GM12878 (cell line): ENCODE measurements at regions not wholly inside any gene's neighbourhood (a gene's known extent, or its start where the extent isn't known, plus 50 kb on each side); places are given as distances from the start of the nearest gene placed in this dataset.

ENCODE experiments used
- ATAC-seq: fragments of 200-7000 bp; cut with Tn5 transposase; 3 replicates; pipeline ENCODE4 v1.9.1; 2020; ENCODE audit warnings: mild to moderate bottlenecking, moderate library complexity
- BruUV-seq: library from RNA; stranded (reverse); fragments of 400-500 nt; replicated peaks from 2 replicates; lab custom pipeline; 2021; lab: Mats Ljungman, UMichigan
- CTCF ChIA-PET: fragments of 300-600 bp; sonication (Branson Sonifier 250); formaldehyde crosslinking; extraction: SDS; loops from one replicate; lab custom pipeline; 2021; ENCODE audit warnings: inconsistent platforms; lab: Yijun Ruan, JAX
- POLR2A ChIA-PET: fragments of 350-600 bp; formaldehyde crosslinking; extraction: SDS; loops from one replicate; lab custom pipeline; 2021; ENCODE audit warnings: inconsistent platforms; lab: Charles Lee
- RAD21 ChIA-PET: fragments of 300-600 bp; sonication (Branson Sonifier 250); formaldehyde crosslinking; loops from one replicate; lab custom pipeline; 2023; ENCODE audit warnings: antibody characterized with exemption; ENCODE audit not compliant: unreplicated experiment; lab: Charles Lee
- SMC1A ChIA-PET: fragments of 300-600 bp; sonication (Branson Sonifier 250); formaldehyde crosslinking; loops from one replicate; lab custom pipeline; 2023; ENCODE audit not compliant: unreplicated experiment, uncharacterized antibody; lab: Charles Lee
- DNase-seq: peaks from one replicate; pipeline ENCODE4 v3.0.0-alpha.2; 2011; ENCODE audit warnings: low read depth, low spot score
- FAIRE-seq: peaks from 3 replicates; lab custom pipeline; 2011; peaks lifted over from hg19 to GRCh38; lab: Jason Lieb, UNC
- H2AFZ ChIP-seq: 2 replicates; pipeline ENCODE4 v1.6.0; 2011; ENCODE audit warnings: low read depth, low read length, control low read depth; ENCODE audit not compliant: control insufficient read depth
- H3K27ac ChIP-seq: 2 replicates; pipeline ENCODE4 v1.5.1; 2011; ENCODE audit warnings: control low read depth; ENCODE audit not compliant: control insufficient read depth, insufficient read depth
- H3K27me3 ChIP-seq, 2 experiments: replicated peaks in 1 of 2; 2 replicates each; pipeline versions ENCODE4 v1.6.0 to v1.6.1; 2011; ENCODE audit warnings: low read length in 1 of 2; ENCODE audit not compliant: control insufficient read depth in 2 of 2, insufficient read depth in 2 of 2
- H3K36me3 ChIP-seq, 2 experiments: 2 replicates each; pipeline ENCODE4 v1.5.1; 2011; ENCODE audit warnings: low read length in 1 of 2; ENCODE audit not compliant: control insufficient read depth in 2 of 2, insufficient read depth in 2 of 2
- H3K4me1 ChIP-seq: 2 replicates; pipeline ENCODE4 v1.6.1; 2011; ENCODE audit warnings: mild to moderate bottlenecking, low read length, moderate library complexity, mixed read lengths; ENCODE audit not compliant: control insufficient read depth, insufficient read depth
- H3K4me2 ChIP-seq: 2 replicates; pipeline ENCODE4 v1.6.0; 2011; ENCODE audit warnings: control low read depth; ENCODE audit not compliant: control insufficient read depth, insufficient read depth
- H3K4me3 ChIP-seq: fragments of 200-600 bp; sonication (generic); 2 replicates; pipeline ENCODE4 v1.5.1; 2016
- H3K79me2 ChIP-seq: 2 replicates; pipeline ENCODE4 v1.6.0; 2011; ENCODE audit warnings: low read length; ENCODE audit not compliant: control insufficient read depth, insufficient read depth
- H3K9ac ChIP-seq: 2 replicates; pipeline ENCODE4 v1.8.0; 2011; ENCODE audit warnings: low read length, control low read depth, mixed read lengths; ENCODE audit not compliant: control insufficient read depth, insufficient read depth
- H3K9me3 ChIP-seq: replicated peaks from 3 replicates; pipeline ENCODE4 v1.5.1; 2011; ENCODE audit warnings: mild to moderate bottlenecking, low read length; ENCODE audit not compliant: control insufficient read depth, insufficient read depth
- H4K20me1 ChIP-seq: 2 replicates; pipeline ENCODE4 v1.6.0; 2011; ENCODE audit not compliant: control insufficient read depth, insufficient read depth
- ATF2 ChIP-seq: IDR thresholded peaks from 2 replicates; pipeline ENCODE4 v1.6.1; 2012; ENCODE audit warnings: low read length, inconsistent platforms
- BRCA1 ChIP-seq: IDR thresholded peaks from 2 replicates; pipeline ENCODE4 v1.6.1; 2011; ENCODE audit warnings: low read depth, low read length, improper control_type of control experiment
- CREB1 ChIP-seq: IDR thresholded peaks from 2 replicates; pipeline ENCODE4 v1.6.1; 2012; ENCODE audit warnings: low read depth, mild to moderate bottlenecking, inconsistent platforms
- CREM ChIP-seq: IDR thresholded peaks from 2 replicates; pipeline ENCODE4 v1.6.1; 2014; ENCODE audit warnings: antibody characterized with exemption, low read depth
- E2F8 ChIP-seq: fragments of 450-650 bp; IDR thresholded peaks from 2 replicates; pipeline ENCODE4 v1.6.1; 2018; ENCODE audit warnings: mild to moderate bottlenecking, low read depth, moderate library complexity; ENCODE audit not compliant: partially characterized antibody
- EP300 ChIP-seq, 2 experiments: fragments of 150-350 bp in 1 of 2; IDR thresholded peaks; 2 replicates each; pipeline ENCODE4 v1.6.1; 2011 to 2012; ENCODE audit warnings: low read depth in 2 of 2, low read length in 2 of 2, borderline replicate concordance in 1 of 2, improper control_type of control experiment in 1 of 2, inconsistent platforms in 1 of 2; ENCODE audit not compliant: control insufficient read depth in 1 of 2
- FOXM1 ChIP-seq: IDR thresholded peaks from 2 replicates; pipeline ENCODE4 v1.6.1; 2012; ENCODE audit warnings: low read depth, mild to moderate bottlenecking, inconsistent platforms, low read length, moderate library complexity
- IKZF2 ChIP-seq, 2 experiments: fragments of 450-650 bp; IDR thresholded peaks; 2 replicates each; pipeline ENCODE4 v1.6.1; 2017; ENCODE audit warnings: mild to moderate bottlenecking in 2 of 2, moderate library complexity in 2 of 2
- JUNB ChIP-seq: IDR thresholded peaks from 2 replicates; pipeline ENCODE4 v1.6.1; 2016; ENCODE audit warnings: antibody characterized with exemption, mild to moderate bottlenecking
- NFYA ChIP-seq: IDR thresholded peaks from 2 replicates; pipeline ENCODE4 v1.6.1; 2011; ENCODE audit warnings: low read depth, mild to moderate bottlenecking, low read length, improper control_type of control experiment, borderline replicate concordance
- PKNOX1 ChIP-seq: fragments of 450-650 bp; IDR thresholded peaks from 2 replicates; pipeline ENCODE4 v1.6.1; 2016; ENCODE audit warnings: mild to moderate bottlenecking
- PML ChIP-seq: IDR thresholded peaks from 2 replicates; pipeline ENCODE4 v1.6.1; 2012; ENCODE audit warnings: low read length, inconsistent platforms
- SMC3 ChIP-seq: IDR thresholded peaks from 2 replicates; pipeline ENCODE4 v1.6.1; 2011; ENCODE audit warnings: low read length, improper control_type of control experiment, borderline replicate concordance
- TAF1 ChIP-seq: IDR thresholded peaks from 2 replicates; pipeline ENCODE4 v1.6.1; 2011; ENCODE audit warnings: mild to moderate bottlenecking, low read depth, low read length, borderline replicate concordance
- TCF7 ChIP-seq: IDR thresholded peaks from 2 replicates; pipeline ENCODE4 v1.6.1; 2014; ENCODE audit warnings: antibody characterized with exemption, borderline replicate concordance
- USF1 ChIP-seq: IDR thresholded peaks from 2 replicates; pipeline ENCODE4 v1.6.1; 2011; ENCODE audit warnings: borderline replicate concordance, low read depth, mild to moderate bottlenecking, moderate library complexity, mixed read lengths, low read length; ENCODE audit not compliant: insufficient read depth; ENCODE audit errors: extremely low read length
- YY1 ChIP-seq: IDR thresholded peaks from 2 replicates; pipeline ENCODE4 v1.6.1; 2011; ENCODE audit warnings: low read depth, mild to moderate bottlenecking, low read length
- ZNF24 ChIP-seq: fragments of 450-650 bp; IDR thresholded peaks from 2 replicates; pipeline ENCODE4 v1.6.1; 2017; ENCODE audit warnings: antibody characterized with exemption, mild to moderate bottlenecking
- ZSCAN29 ChIP-seq: fragments of 450-650 bp; IDR thresholded peaks from 2 replicates; pipeline ENCODE4 v1.6.1; 2017; ENCODE audit warnings: mild to moderate bottlenecking, moderate library complexity
- WGBS: methylation state at CpG from one replicate; pipeline ENCODE4 v1.1.6; 2016; ENCODE audit warnings: low lambda C conversion rate; ENCODE audit not compliant: insufficient replicate concordance, insufficient coverage; ENCODE audit errors: missing lambda C conversion rate; 5-methylcytosine and 5-hydroxymethylcytosine counted together
- in situ Hi-C: fragments of 300-500 bp; cut with MboI; formaldehyde crosslinking; loops from 9 replicates; pipeline ENCODE4 v1.14.3; 2018; ENCODE audit warnings: mixed read lengths
- intact Hi-C: fragments of 100-400 bp; cut with micrococcal nuclease; formaldehyde crosslinking; loops from one replicate; pipeline ENCODE4 v1.14.2; 2022; ENCODE audit not compliant: unreplicated experiment

GRCh38 chr11:91397134-91397468, 827.5 kb upstream of the FAT3 start:
- no peak overlapping the region for H3K9ac ChIP-seq
- no peak overlapping the region for H3K4me2 ChIP-seq
- no peaks in the 10 kb centered on the region for H3K27me3 ChIP-seq
- no peaks in the 10 kb centered on the region for H3K79me2 ChIP-seq
- BruUV-seq = no TSS peak
- POLR2A ChIA-PET = no interaction called here
- H3K36me3 ChIP-seq = no peaks in the 10 kb centered on the region
- no peaks in the 10 kb centered on the region for H4K20me1 ChIP-seq
- WGBS = 0% methylated on average over 2 of the region's 2 CpGs
- H2AFZ ChIP-seq = no peak overlapping the region
- no peaks in the 10 kb centered on the region for H3K9me3 ChIP-seq
- intact Hi-C loops = no loop called here
- in situ Hi-C loops = no loop called here
- no peak for ATAC-seq
- no peak for TF ChIP-seq USF1
- no peak for TF ChIP-seq EP300 (IDR thresholded peaks at IDR 0.05; ENCODE audit: borderline replicate concordance in 1 of 2, control insufficient read depth in 1 of 2, low read depth in 2 of 2, low read length in 2 of 2)
- TF ChIP-seq FOXM1 = no peak
- TF ChIP-seq JUNB = no peak
- TF ChIP-seq BRCA1 = no peak
- no peak for TF ChIP-seq TAF1
- no peak for TF ChIP-seq YY1
- TF ChIP-seq IKZF2 (IDR thresholded peaks at IDR 0.05) = no peak
- no peak for TF ChIP-seq PKNOX1
- no peak for TF ChIP-seq ZNF24
- no peak for TF ChIP-seq TCF7
- TF ChIP-seq SMC3 = no peak
- no peak for TF ChIP-seq E2F8
- TF ChIP-seq CREM = no peak
- TF ChIP-seq CREB1 = no peak
- TF ChIP-seq PML = no peak
- TF ChIP-seq ATF2 = no peak
- no peak for TF ChIP-seq ZSCAN29
- TF ChIP-seq NFYA = no peak
- no peak for FAIRE-seq
- no peak overlapping the region for H3K4me3 ChIP-seq
- DNase-seq = no peak
- no peak overlapping the region for H3K27ac ChIP-seq
- H3K4me1 ChIP-seq = no peaks in the 10 kb centered on the region
- SMC1A ChIA-PET = interaction anchor here (1.5 kb wide), 1 partner anchor 9 kb away, joined by 3 read pairs; no protein-coding TSS in a partner anchor
- CTCF ChIA-PET = no interaction called here
- RAD21 ChIA-PET = no interaction called here
